Endodermal cell (in vitro differentiated cells): ENCODE measurements at regions not wholly inside any gene's neighbourhood (a gene's known extent, or its start where the extent isn't known, plus 50 kb on each side); places are given as distances from the start of the nearest gene placed in this dataset.
"Not testable (repeated sequence)": the region's sequence is repeated elsewhere in the genome, so short reads cannot be mapped to it uniquely, and the experiment has no call there.

Experiments used
- DNase-seq: peaks from one replicate; pipeline ENCODE4 v3.0.0-alpha.2; 2017
- H3K27ac ChIP-seq: 2 replicates; pipeline ENCODE4 v1.5.1; 2013; ENCODE audit warnings: mild to moderate bottlenecking, low read depth, low read length, moderate library complexity
- H3K27me3 ChIP-seq: 2 replicates; pipeline ENCODE4 v1.6.1; 2013; ENCODE audit warnings: mild to moderate bottlenecking, low read length, moderate library complexity; ENCODE audit not compliant: insufficient read depth, control insufficient read depth, poor library complexity, severe bottlenecking
- H3K36me3 ChIP-seq: 2 replicates; pipeline ENCODE4 v1.7.0; 2013; ENCODE audit warnings: mild to moderate bottlenecking, low read length, moderate library complexity; ENCODE audit not compliant: control insufficient read depth, insufficient read depth
- H3K4me1 ChIP-seq: one replicate; pipeline ENCODE4 v1.7.0; 2013; ENCODE audit warnings: low read length; ENCODE audit not compliant: control insufficient read depth, insufficient read depth
- H3K4me3 ChIP-seq: 2 replicates; pipeline ENCODE4 v1.5.1; 2013; ENCODE audit warnings: mild to moderate bottlenecking, low read length, moderate library complexity
- H3K9ac ChIP-seq: 2 replicates; pipeline ENCODE4 v1.6.1; 2013; ENCODE audit warnings: mild to moderate bottlenecking, low read length, moderate library complexity; ENCODE audit not compliant: poor library complexity, severe bottlenecking; ENCODE audit errors: extremely low read depth
- H3K9me3 ChIP-seq: 2 replicates; pipeline ENCODE4 v1.6.1; 2013; ENCODE audit warnings: mild to moderate bottlenecking, low read length, moderate library complexity; ENCODE audit not compliant: control insufficient read depth
- H3K27ac Mint-ChIP-seq: 2 replicates; pipeline ENCODE4 v1.8.0; 2020; ENCODE audit warnings: mixed read lengths
- H3K27me3 Mint-ChIP-seq: 2 replicates; pipeline ENCODE4 v1.8.0; 2021; ENCODE audit warnings: mild to moderate bottlenecking, mixed read lengths; ENCODE audit not compliant: insufficient read depth
- H3K36me3 Mint-ChIP-seq: 2 replicates; pipeline ENCODE4 v1.8.0; 2020; ENCODE audit warnings: low read depth, mixed read lengths
- H3K4me1 Mint-ChIP-seq: 2 replicates; pipeline ENCODE4 v1.8.0; 2020; ENCODE audit warnings: mixed read lengths
- H3K4me3 Mint-ChIP-seq: 2 replicates; pipeline ENCODE4 v1.8.0; 2020; ENCODE audit warnings: mild to moderate bottlenecking, moderate library complexity, mixed read lengths
- H3K9me3 Mint-ChIP-seq: 2 replicates; pipeline ENCODE4 v1.8.0; 2020; ENCODE audit warnings: mild to moderate bottlenecking, mixed read lengths
- WGBS, 2 experiments: methylation state at CpG; one replicate each; pipeline versions ENCODE4 v1.1.5 to v1.1.7; 2013; ENCODE audit warnings: missing lambda C conversion rate in 2 of 2, mixed read lengths in 1 of 2; ENCODE audit not compliant: insufficient coverage in 1 of 2, insufficient read length in 1 of 2; 5-methylcytosine and 5-hydroxymethylcytosine counted together
- TF ChIP-seq, protein P1 (sequence below): fragments of 200-600 bp; sonication (generic); conservative IDR thresholded peaks from 2 replicates; pipeline ENCODE4 v1.5.0; 2021; ENCODE audit warnings: antibody characterized with exemption, mild to moderate bottlenecking

DNA sequence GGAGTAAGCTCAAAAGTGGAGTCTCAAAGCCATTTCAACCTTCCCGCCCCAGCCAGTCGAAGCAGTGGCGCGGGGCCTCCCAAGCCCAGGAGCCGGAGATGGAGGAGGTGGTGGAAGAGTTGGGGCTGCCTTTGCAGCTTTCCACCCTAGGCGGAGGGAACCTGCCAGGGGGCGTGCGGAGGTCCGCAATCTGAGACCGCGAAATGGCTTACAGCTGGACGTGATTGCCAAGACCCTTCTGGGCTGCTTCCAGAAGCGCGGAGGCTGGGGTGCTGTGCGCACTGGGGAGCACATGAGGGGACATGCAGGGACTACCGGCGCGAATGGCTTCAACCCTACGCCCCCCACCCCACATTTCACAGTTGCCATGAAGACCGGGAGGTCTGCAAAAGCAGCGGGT lies 86.2 kb downstream of the PRR15 start:
- WGBS, 2 experiments: 96% methylated on average over 13 to 21 of the region's 21 CpGs
- H3K4me1 ChIP-seq: peaks cover 5% of the 10 kb centered on the region
- H3K27me3 ChIP-seq: no peaks in the 10 kb centered on the region
- no peak overlapping the region for H3K4me3 ChIP-seq
- H3K36me3 ChIP-seq: no peaks in the 10 kb centered on the region
- no peaks in the 10 kb centered on the region for H3K9me3 ChIP-seq
- DNase-seq: no peak
- no peak overlapping the region for H3K27ac ChIP-seq
- no peaks in the 10 kb centered on the region for H3K9me3 Mint-ChIP-seq
- H3K27ac Mint-ChIP-seq: no peak overlapping the region
- H3K27me3 Mint-ChIP-seq: no peaks in the 10 kb centered on the region
- no peak overlapping the region for H3K4me3 Mint-ChIP-seq
- no peaks in the 10 kb centered on the region for H3K36me3 Mint-ChIP-seq
- H3K4me1 Mint-ChIP-seq: peaks cover 10% of the 10 kb centered on the region
- TF ChIP-seq, protein P1, sequence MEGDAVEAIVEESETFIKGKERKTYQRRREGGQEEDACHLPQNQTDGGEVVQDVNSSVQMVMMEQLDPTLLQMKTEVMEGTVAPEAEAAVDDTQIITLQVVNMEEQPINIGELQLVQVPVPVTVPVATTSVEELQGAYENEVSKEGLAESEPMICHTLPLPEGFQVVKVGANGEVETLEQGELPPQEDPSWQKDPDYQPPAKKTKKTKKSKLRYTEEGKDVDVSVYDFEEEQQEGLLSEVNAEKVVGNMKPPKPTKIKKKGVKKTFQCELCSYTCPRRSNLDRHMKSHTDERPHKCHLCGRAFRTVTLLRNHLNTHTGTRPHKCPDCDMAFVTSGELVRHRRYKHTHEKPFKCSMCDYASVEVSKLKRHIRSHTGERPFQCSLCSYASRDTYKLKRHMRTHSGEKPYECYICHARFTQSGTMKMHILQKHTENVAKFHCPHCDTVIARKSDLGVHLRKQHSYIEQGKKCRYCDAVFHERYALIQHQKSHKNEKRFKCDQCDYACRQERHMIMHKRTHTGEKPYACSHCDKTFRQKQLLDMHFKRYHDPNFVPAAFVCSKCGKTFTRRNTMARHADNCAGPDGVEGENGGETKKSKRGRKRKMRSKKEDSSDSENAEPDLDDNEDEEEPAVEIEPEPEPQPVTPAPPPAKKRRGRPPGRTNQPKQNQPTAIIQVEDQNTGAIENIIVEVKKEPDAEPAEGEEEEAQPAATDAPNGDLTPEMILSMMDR: no peak
- H3K9ac ChIP-seq: no peak overlapping the region

DNA sequence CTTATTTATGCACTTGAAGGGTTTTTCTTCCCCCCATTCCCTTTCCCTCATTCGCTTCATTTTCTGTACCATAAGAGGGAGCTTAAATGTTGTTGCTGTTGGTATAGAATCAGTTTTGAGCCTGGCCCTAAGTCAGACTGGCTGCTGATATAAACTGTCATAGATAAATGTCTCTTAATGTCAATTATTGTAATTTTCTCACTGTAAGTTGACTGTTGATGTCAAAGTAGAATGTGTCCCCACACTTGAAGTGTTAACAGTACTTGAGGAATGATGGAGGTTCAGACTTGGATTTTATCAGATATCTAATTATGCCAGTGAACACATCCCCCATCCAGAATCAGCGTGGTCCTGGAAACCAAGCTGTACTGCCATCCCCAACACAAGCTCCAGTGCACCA lies 87.8 kb downstream of the PRR15 start:
- no peaks in the 10 kb centered on the region for H3K36me3 ChIP-seq
- Mint-ChIP-seq H3K27me3 (no peaks in the 10 kb centered on the region), H3K27ac (no peak overlapping the region), H3K4me1 (peaks cover 10% of the 10 kb centered on the region), H3K9me3 (no peaks in the 10 kb centered on the region), H3K4me3 (no peak overlapping the region), H3K36me3 (no peaks in the 10 kb centered on the region)
- no peak overlapping the region for H3K9ac ChIP-seq
- TF ChIP-seq, protein P1: no peak
- 100% methylated on average over 2 of the region's 2 CpGs; no CpG with 5 or more reads in 1 of the 2 experiments for WGBS, 2 experiments
- peaks cover 5% of the 10 kb centered on the region for H3K4me1 ChIP-seq
- no peak overlapping the region for H3K27ac ChIP-seq
- no peak for DNase-seq
- no peaks in the 10 kb centered on the region for H3K9me3 ChIP-seq
- H3K27me3 ChIP-seq: no peaks in the 10 kb centered on the region
- H3K4me3 ChIP-seq: no peak overlapping the region

DNA sequence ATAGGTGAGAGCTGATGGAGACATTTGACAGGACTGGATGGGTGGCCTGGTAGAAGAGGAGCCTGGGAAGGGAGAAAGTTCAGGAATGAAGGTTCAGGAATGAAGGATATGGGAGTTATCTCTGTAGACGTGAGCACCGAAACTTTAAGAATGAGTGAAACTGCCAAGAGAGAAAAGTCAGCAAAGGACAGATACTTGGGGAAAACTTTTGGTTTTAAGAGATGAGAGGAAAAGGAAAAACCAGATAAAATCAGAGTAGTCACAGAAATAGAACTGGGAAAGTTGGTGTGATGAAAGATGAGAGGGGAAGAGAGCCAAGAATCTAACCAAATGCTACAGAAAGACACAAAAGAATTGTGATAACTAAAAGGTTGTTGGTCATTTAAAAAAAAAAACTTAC lies 88.9 kb downstream of the PRR15 start:
- 90 to 97% methylated on average over 2 of the region's 2 CpGs for WGBS, 2 experiments
- Histone ChIP-seq H3K27me3 (no peaks in the 10 kb centered on the region), H3K27ac (no peak overlapping the region), H3K4me1 (peaks cover under 1% of the 10 kb centered on the region), H3K9ac (no peak overlapping the region), H3K36me3 (no peaks in the 10 kb centered on the region), H3K4me3 (no peak overlapping the region), H3K9me3 (no peaks in the 10 kb centered on the region)
- Mint-ChIP-seq H3K4me1 (no peaks in the 10 kb centered on the region), H3K27ac (no peak overlapping the region), H3K27me3 (no peaks in the 10 kb centered on the region), H3K9me3 (no peaks in the 10 kb centered on the region), H3K4me3 (no peak overlapping the region), H3K36me3 (no peaks in the 10 kb centered on the region)
- no peak for DNase-seq
- TF ChIP-seq, protein P1: no peak

- not testable (repeated sequence) for H3K27ac Mint-ChIP-seq, H3K4me1 ChIP-seq, H3K36me3 ChIP-seq, H3K9me3 Mint-ChIP-seq, H3K36me3 Mint-ChIP-seq, H3K4me3 ChIP-seq, H3K27me3 Mint-ChIP-seq, H3K27me3 ChIP-seq, H3K9ac ChIP-seq, H3K4me1 Mint-ChIP-seq, H3K27ac ChIP-seq, H3K4me3 Mint-ChIP-seq, H3K9me3 ChIP-seq
- WGBS, 2 experiments: 69 to 75% methylated on average over 3 to 4 of the region's 4 CpGs
- peak; percentile 56 for DNase-seq
These were observed 90.7 kb downstream of the PRR15 start for GRCh38 chr7:29654340-29654739.
